ENCODE measurements at regions not wholly inside any gene's neighbourhood (a gene's known extent, or its start where the extent isn't known, plus 50 kb on each side); places are given as distances from the start of the nearest gene placed in this dataset.
"Not testable (repeated sequence)": the region's sequence is repeated elsewhere in the genome, so short reads cannot be mapped to it uniquely, and the experiment has no call there.

DNA sequence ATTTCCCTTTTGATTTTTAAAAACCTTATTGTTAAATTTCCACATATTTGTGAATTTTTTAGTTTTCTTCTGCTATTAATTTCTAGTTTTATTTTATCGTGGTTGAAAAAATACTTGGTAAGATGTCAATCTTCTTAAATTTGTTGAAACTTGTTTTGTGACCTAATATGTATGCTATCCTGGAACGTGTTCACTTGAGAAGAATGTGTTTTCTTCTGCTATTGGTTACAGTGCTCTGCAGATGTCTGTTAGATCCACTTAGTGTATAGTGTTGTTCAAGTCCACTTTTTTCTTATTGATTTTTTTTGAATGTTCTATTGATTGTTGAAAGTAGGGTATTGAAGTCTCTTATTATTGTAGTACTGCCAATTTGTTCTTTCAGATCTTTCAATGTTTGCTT, 116.5 kb upstream of the NETO1 start:
- Histone ChIP-seq H3K27ac (ENCODE audit: low read depth, low read length) (no peak overlapping the region), H3K9me3 (ENCODE audit: control insufficient read depth, insufficient read depth, low read length) (no peaks in the 10 kb centered on the region), H3K27me3 (ENCODE audit: control insufficient read depth, insufficient read depth, low read length) (no peaks in the 10 kb centered on the region), H3K4me3 (ENCODE audit: low read depth, low read length) (no peak overlapping the region)
- DNase-seq (ENCODE audit: low read depth, low spot score), result no peak
- CTCF ChIA-PET, result no interaction called here
- TF ChIP-seq CTCF (IDR thresholded peaks at IDR 0.05; ENCODE audit: low read depth, low read length), result no peak
- POLR2A ChIA-PET, result no interaction called here

- Histone ChIP-seq H3K4me3 (ENCODE audit: low read depth, low read length) (no peak overlapping the region), H3K27ac (ENCODE audit: low read depth, low read length) (no peak overlapping the region), H3K27me3 (ENCODE audit: control insufficient read depth, insufficient read depth, low read length) (no peaks in the 10 kb centered on the region), H3K9me3 (ENCODE audit: control insufficient read depth, insufficient read depth, low read length) (peaks cover 3% of the 10 kb centered on the region; the same call in 1 of the 2 replicates)
- no peak for DNase-seq (ENCODE audit: low read depth, low spot score)
- POLR2A ChIA-PET, result no interaction called here
- no peak for TF ChIP-seq CTCF (IDR thresholded peaks at IDR 0.05; ENCODE audit: low read depth, low read length)
- CTCF ChIA-PET, result no interaction called here
These were observed 106.1 kb upstream of the NETO1 start for GRCh38 chr18:72973841-72974240.

DNA sequence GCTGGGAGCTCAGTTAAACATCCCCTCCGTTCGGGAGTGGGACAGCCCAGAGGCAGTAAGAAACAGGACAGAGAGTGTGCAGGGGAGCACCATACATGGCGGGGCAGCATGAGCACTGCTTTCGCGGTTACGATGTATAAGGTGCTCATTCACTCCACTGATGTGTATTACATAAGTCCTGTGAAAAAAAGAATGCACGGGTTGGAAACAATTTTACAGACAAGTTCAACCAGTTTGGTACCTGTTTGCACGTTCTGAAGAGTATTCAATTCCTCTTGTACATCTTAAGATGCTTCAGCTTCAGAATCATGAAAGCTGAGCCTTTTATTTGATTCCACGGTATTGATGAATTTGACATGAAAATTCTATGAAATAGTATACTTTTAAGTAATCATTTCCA, 97.8 kb upstream of the NETO1 start:
- TF ChIP-seq CTCF (IDR thresholded peaks at IDR 0.05; ENCODE audit: low read depth, low read length), result no peak
- ChIA-PET CTCF (no interaction called here), POLR2A (no interaction called here)
- Histone ChIP-seq H3K4me3 (ENCODE audit: low read depth, low read length) (no peak overlapping the region), H3K27me3 (ENCODE audit: control insufficient read depth, insufficient read depth, low read length) (no peaks in the 10 kb centered on the region), H3K9me3 (ENCODE audit: control insufficient read depth, insufficient read depth, low read length) (peaks cover 3% of the 10 kb centered on the region; the same call in 1 of the 2 replicates), H3K27ac (ENCODE audit: low read depth, low read length) (no peak overlapping the region)
- no peak for DNase-seq (ENCODE audit: low read depth, low spot score)

- POLR2A ChIA-PET, result not testable (repeated sequence)
These were observed 90.4 kb upstream of the NETO1 start for GRCh38 chr18:72958195-72958594.

GRCh38 chr18:72948439-72948838, 80.7 kb upstream of the NETO1 start:
- DNase-seq (ENCODE audit: low read depth, low spot score), result no peak
- TF ChIP-seq CTCF (IDR thresholded peaks at IDR 0.05; ENCODE audit: low read depth, low read length), result no peak
- Histone ChIP-seq H3K27me3 (ENCODE audit: control insufficient read depth, insufficient read depth, low read length) (no peaks in the 10 kb centered on the region), H3K9me3 (ENCODE audit: control insufficient read depth, insufficient read depth, low read length) (peaks cover 3% of the 10 kb centered on the region; the same call in 1 of the 2 replicates), H3K27ac (ENCODE audit: low read depth, low read length) (no peak overlapping the region), H3K4me3 (ENCODE audit: low read depth, low read length) (no peak overlapping the region)
- POLR2A ChIA-PET, result no interaction called here
- CTCF ChIA-PET, result no interaction called here

More at GRCh38 chr18:72958195-72958594, 90.4 kb upstream of the NETO1 start:
- H3K4me3 ChIP-seq (ENCODE audit: low read depth, low read length); H3K27ac ChIP-seq (ENCODE audit: low read depth, low read length); CTCF ChIA-PET; H3K27me3 ChIP-seq (ENCODE audit: control insufficient read depth, insufficient read depth, low read length); H3K9me3 ChIP-seq (ENCODE audit: control insufficient read depth, insufficient read depth, low read length); DNase-seq (ENCODE audit: low read depth, low spot score): not testable (repeated sequence)

DNA sequence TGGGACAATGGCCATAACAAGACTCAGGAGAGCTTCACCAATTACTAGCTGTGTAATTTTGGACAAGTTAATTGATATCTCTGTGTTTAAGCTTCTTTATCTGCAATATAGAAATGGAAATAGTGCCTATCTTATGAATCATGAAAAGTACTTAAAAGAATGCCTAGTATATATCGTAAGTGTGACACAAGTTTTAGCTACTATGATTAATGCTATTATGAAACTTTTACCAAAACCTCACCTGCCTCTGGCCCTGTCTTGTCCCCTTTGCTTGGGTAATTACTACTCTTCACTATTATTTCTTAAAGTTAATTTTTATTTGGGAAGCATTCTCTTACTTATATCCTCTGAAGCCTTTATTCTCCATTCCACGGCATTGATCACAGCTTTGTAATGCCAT, 75.0 kb upstream of the NETO1 start:
- no peak for DNase-seq (ENCODE audit: low read depth, low spot score)
- Histone ChIP-seq H3K27me3 (ENCODE audit: control insufficient read depth, insufficient read depth, low read length) (no peaks in the 10 kb centered on the region), H3K9me3 (ENCODE audit: control insufficient read depth, insufficient read depth, low read length) (peaks cover 3% of the 10 kb centered on the region; the same call in 1 of the 2 replicates), H3K27ac (ENCODE audit: low read depth, low read length) (no peak overlapping the region), H3K4me3 (ENCODE audit: low read depth, low read length) (no peak overlapping the region)
- POLR2A ChIA-PET, result no interaction called here
- TF ChIP-seq CTCF (IDR thresholded peaks at IDR 0.05; ENCODE audit: low read depth, low read length), result no peak
- CTCF ChIA-PET, result no interaction called here
